ENCODE measurements at regions not wholly inside any gene's neighbourhood (a gene's known extent, or its start where the extent isn't known, plus 50 kb on each side); places are given as distances from the start of the nearest gene placed in this dataset.
"Not testable (repeated sequence)": the region's sequence is repeated elsewhere in the genome, so short reads cannot be mapped to it uniquely, and the experiment has no call there.

DNA sequence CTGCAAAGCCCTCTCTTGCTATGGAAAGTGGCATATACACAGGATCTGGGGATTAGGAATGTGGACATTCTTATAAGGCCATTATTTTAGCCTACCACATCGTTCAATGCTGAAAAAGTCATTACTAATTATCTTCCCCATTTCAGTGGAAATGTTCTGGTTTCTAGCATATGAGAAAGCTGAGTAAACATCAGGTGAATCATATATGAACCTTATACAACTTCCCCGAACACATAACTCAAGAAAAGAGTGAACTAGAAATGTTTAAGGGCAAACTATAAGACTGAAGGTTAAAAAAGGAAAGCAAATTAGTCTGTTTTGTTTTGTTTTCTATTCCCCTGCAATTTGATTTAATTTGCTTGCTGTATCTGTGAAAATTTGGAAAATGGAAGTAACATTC lies 62.5 kb upstream of the SEC22B start:
- H3K4me2 ChIP-seq (ENCODE audit: control insufficient read depth, insufficient read depth); ATAC-seq; FAIRE-seq; RAD21 ChIA-PET (ENCODE audit: unreplicated experiment); H3K79me2 ChIP-seq (ENCODE audit: control insufficient read depth, insufficient read depth, low read length); H2AFZ ChIP-seq (ENCODE audit: control insufficient read depth, low read depth, low read length); BruUV-seq (replicated peaks); H3K36me3 ChIP-seq (ENCODE audit: control insufficient read depth in 2 of 2, insufficient read depth in 2 of 2, low read length in 1 of 2); H3K4me3 ChIP-seq; in situ Hi-C loops (cut with MboI); intact Hi-C loops (cut with micrococcal nuclease; ENCODE audit: unreplicated experiment); H4K20me1 ChIP-seq (ENCODE audit: control insufficient read depth, insufficient read depth); H3K27me3 ChIP-seq (replicated peaks in 1 of 2; ENCODE audit: control insufficient read depth in 2 of 2, insufficient read depth in 2 of 2, low read length in 1 of 2); H3K9me3 ChIP-seq (replicated peaks; ENCODE audit: control insufficient read depth, insufficient read depth, low read length); DNase-seq (ENCODE audit: low read depth, low spot score); H3K4me1 ChIP-seq (ENCODE audit: control insufficient read depth, insufficient read depth, low read length); CTCF ChIA-PET; POLR2A ChIA-PET; H3K9ac ChIP-seq (ENCODE audit: control insufficient read depth, insufficient read depth, low read length); SMC1A ChIA-PET (ENCODE audit: uncharacterized antibody, unreplicated experiment); H3K27ac ChIP-seq (ENCODE audit: control insufficient read depth, insufficient read depth): not testable (repeated sequence)
- WGBS (ENCODE audit: insufficient coverage, insufficient replicate concordance, low lambda C conversion rate, missing lambda C conversion rate), result no CpG with 5 or more reads among the region's 2 CpGs

DNA sequence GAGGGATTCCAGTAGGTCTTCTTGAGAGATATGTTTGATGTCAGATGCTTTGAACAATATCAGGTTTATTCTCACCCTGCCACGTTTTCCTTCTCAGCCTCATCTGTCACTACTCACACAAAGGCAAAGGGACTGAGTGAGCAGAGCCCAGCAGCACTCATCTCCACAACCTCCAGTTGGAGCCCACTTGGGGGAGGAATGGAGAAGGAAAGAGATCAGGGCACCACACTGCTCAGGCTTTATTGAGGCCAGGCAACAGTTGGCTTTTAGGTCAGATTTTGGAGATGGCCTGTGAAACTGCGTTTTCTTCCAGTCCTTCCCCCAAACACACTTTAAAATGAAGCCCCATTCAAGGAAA lies 57.3 kb upstream of the SEC22B start:
- CTCF ChIA-PET; RAD21 ChIA-PET (ENCODE audit: unreplicated experiment); H3K9ac ChIP-seq (ENCODE audit: control insufficient read depth, insufficient read depth, low read length); H2AFZ ChIP-seq (ENCODE audit: control insufficient read depth, low read depth, low read length); in situ Hi-C loops (cut with MboI); H3K27ac ChIP-seq (ENCODE audit: control insufficient read depth, insufficient read depth); BruUV-seq (replicated peaks); H3K4me3 ChIP-seq; POLR2A ChIA-PET; H3K79me2 ChIP-seq (ENCODE audit: control insufficient read depth, insufficient read depth, low read length); H3K36me3 ChIP-seq (ENCODE audit: control insufficient read depth in 2 of 2, insufficient read depth in 2 of 2, low read length in 1 of 2); FAIRE-seq; H4K20me1 ChIP-seq (ENCODE audit: control insufficient read depth, insufficient read depth); intact Hi-C loops (cut with micrococcal nuclease; ENCODE audit: unreplicated experiment); DNase-seq (ENCODE audit: low read depth, low spot score); H3K4me1 ChIP-seq (ENCODE audit: control insufficient read depth, insufficient read depth, low read length); H3K27me3 ChIP-seq (replicated peaks in 1 of 2; ENCODE audit: control insufficient read depth in 2 of 2, insufficient read depth in 2 of 2, low read length in 1 of 2); H3K4me2 ChIP-seq (ENCODE audit: control insufficient read depth, insufficient read depth); SMC1A ChIA-PET (ENCODE audit: uncharacterized antibody, unreplicated experiment); H3K9me3 ChIP-seq (replicated peaks; ENCODE audit: control insufficient read depth, insufficient read depth, low read length): not testable (repeated sequence)
- WGBS (ENCODE audit: insufficient coverage, insufficient replicate concordance, low lambda C conversion rate, missing lambda C conversion rate), result no CpG with 5 or more reads among the region's 2 CpGs
- peak; percentile 17; the same call in 1 of the 3 replicates for ATAC-seq

DNA sequence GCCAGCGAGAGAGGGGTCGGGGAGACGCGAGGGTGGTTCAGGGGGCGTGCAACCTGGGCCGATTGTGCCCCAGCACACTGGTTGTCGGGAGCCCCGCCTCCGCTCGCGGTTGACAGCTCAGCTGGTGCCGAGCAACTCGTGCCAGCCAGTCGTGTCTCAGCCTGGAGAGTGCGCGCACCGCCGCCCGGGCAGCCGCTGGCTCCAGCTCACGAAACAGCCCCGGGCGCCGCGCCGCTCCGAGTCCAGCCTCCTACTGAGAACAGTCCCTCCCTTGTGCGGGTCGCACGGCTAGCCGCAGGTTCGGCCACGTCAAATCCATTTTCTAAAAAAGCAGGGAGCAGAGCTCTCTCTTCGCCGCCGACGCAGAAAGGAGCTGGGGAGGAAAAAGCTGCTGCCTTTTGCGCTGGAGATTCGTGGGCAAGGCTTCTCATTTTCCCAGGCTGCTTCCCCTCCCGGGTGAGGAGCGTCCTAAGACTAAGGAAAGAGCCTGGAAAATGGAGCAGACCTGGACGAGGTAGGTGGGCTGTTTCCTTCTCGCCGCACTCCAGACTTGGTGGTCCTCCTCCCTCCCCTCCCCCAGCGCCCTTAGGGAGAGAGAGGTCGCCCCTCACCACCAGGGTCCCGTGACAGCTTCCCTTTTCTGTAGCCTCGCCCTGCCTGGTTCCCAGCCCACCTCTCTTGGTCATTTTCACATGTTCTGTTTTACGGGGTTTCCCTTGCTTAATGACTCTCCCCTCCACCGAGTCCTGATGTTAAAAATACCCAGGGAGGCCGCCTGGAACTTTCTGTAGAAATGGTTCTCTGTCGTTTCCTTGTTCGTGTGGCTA lies 56.7 kb upstream of the SEC22B start:
- H3K9me3 ChIP-seq (replicated peaks; ENCODE audit: control insufficient read depth, insufficient read depth, low read length); H4K20me1 ChIP-seq (ENCODE audit: control insufficient read depth, insufficient read depth); intact Hi-C loops (cut with micrococcal nuclease; ENCODE audit: unreplicated experiment); FAIRE-seq; SMC1A ChIA-PET (ENCODE audit: uncharacterized antibody, unreplicated experiment); POLR2A ChIA-PET; H2AFZ ChIP-seq (ENCODE audit: control insufficient read depth, low read depth, low read length); RAD21 ChIA-PET (ENCODE audit: unreplicated experiment); CTCF ChIA-PET; H3K4me1 ChIP-seq (ENCODE audit: control insufficient read depth, insufficient read depth, low read length); H3K79me2 ChIP-seq (ENCODE audit: control insufficient read depth, insufficient read depth, low read length); H3K4me3 ChIP-seq; H3K36me3 ChIP-seq (ENCODE audit: control insufficient read depth in 2 of 2, insufficient read depth in 2 of 2, low read length in 1 of 2); H3K27me3 ChIP-seq (replicated peaks in 1 of 2; ENCODE audit: control insufficient read depth in 2 of 2, insufficient read depth in 2 of 2, low read length in 1 of 2); H3K9ac ChIP-seq (ENCODE audit: control insufficient read depth, insufficient read depth, low read length); DNase-seq (ENCODE audit: low read depth, low spot score); in situ Hi-C loops (cut with MboI); H3K4me2 ChIP-seq (ENCODE audit: control insufficient read depth, insufficient read depth); H3K27ac ChIP-seq (ENCODE audit: control insufficient read depth, insufficient read depth); BruUV-seq (replicated peaks): not testable (repeated sequence)
- WGBS (ENCODE audit: insufficient coverage, insufficient replicate concordance, low lambda C conversion rate, missing lambda C conversion rate), result 1% methylated on average over 17 of the region's 53 CpGs
- peak; percentile 94 for ATAC-seq

DNA sequence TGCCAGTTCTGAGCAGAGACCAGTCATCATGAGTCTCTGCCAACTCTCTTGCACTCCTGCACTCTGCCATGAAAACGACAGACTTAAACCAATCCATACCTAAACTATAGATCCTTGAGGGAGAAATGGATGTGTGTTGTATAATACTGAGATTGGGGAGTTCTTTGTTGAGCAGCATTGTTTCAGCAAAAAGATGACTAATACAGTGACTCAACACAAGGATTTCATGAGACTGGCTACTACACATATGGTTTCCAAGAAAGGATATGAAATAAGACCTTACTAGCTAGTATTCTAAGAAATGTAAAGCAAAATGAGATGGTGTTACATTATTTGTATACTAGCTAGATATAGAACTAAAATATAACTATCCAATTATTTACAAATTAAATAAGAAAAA lies 53.5 kb upstream of the SEC22B start:
- H3K36me3 ChIP-seq (ENCODE audit: control insufficient read depth in 2 of 2, insufficient read depth in 2 of 2, low read length in 1 of 2); ATAC-seq; H2AFZ ChIP-seq (ENCODE audit: control insufficient read depth, low read depth, low read length); intact Hi-C loops (cut with micrococcal nuclease; ENCODE audit: unreplicated experiment); BruUV-seq (replicated peaks); CTCF ChIA-PET; POLR2A ChIA-PET; H3K9ac ChIP-seq (ENCODE audit: control insufficient read depth, insufficient read depth, low read length); DNase-seq (ENCODE audit: low read depth, low spot score); H3K27me3 ChIP-seq (replicated peaks in 1 of 2; ENCODE audit: control insufficient read depth in 2 of 2, insufficient read depth in 2 of 2, low read length in 1 of 2); H3K27ac ChIP-seq (ENCODE audit: control insufficient read depth, insufficient read depth); H3K4me2 ChIP-seq (ENCODE audit: control insufficient read depth, insufficient read depth); H3K4me1 ChIP-seq (ENCODE audit: control insufficient read depth, insufficient read depth, low read length); RAD21 ChIA-PET (ENCODE audit: unreplicated experiment); FAIRE-seq; H3K9me3 ChIP-seq (replicated peaks; ENCODE audit: control insufficient read depth, insufficient read depth, low read length); H4K20me1 ChIP-seq (ENCODE audit: control insufficient read depth, insufficient read depth); SMC1A ChIA-PET (ENCODE audit: uncharacterized antibody, unreplicated experiment); H3K79me2 ChIP-seq (ENCODE audit: control insufficient read depth, insufficient read depth, low read length); H3K4me3 ChIP-seq; in situ Hi-C loops (cut with MboI): not testable (repeated sequence)
- no CpG with 5 or more reads among the region's 1 CpG for WGBS (ENCODE audit: insufficient coverage, insufficient replicate concordance, low lambda C conversion rate, missing lambda C conversion rate)
